Sigmoid colon (tissue), 6 donors: ENCODE measurements at regions not wholly inside any gene's neighbourhood (a gene's known extent, or its start where the extent isn't known, plus 50 kb on each side); places are given as distances from the start of the nearest gene placed in this dataset.

Experiments
- DNase-seq: peaks from one replicate; pipeline ENCODE4 v3.0.0-alpha.2; 2019
- H3K27ac ChIP-seq, 4 donors: fragments of 200-600 bp; sonication (generic); one replicate each; pipeline ENCODE4 v1.5.1; 2016 to 2019; ENCODE audit warnings: mild to moderate bottlenecking in 1 of 4
- H3K27me3 ChIP-seq, 3 donors: fragments of 200-600 bp; sonication (generic); one replicate each; pipeline ENCODE4 v1.5.1; 2019; ENCODE audit warnings: mild to moderate bottlenecking in 1 of 3
- H3K36me3 ChIP-seq, 4 donors: fragments of 200-600 bp; sonication (generic); one replicate each; pipeline ENCODE4 v1.5.1; 2016 to 2019
- H3K4me1 ChIP-seq, 4 donors: fragments of 200-600 bp; sonication (generic); one replicate each; pipeline ENCODE4 v1.5.1; 2017 to 2019
- H3K4me3 ChIP-seq, 4 donors: fragments of 200-600 bp; sonication (generic); one replicate each; pipeline ENCODE4 v1.5.1; 2017 to 2019; ENCODE audit warnings: mild to moderate bottlenecking in 2 of 4, moderate library complexity in 1 of 4
- H3K9me3 ChIP-seq, 4 donors: fragments of 200-600 bp in 3 of 4; sonication (generic) in 3 of 4; one replicate each; pipeline versions ENCODE4 v1.5.1 to v1.6.1; 2013 to 2019
- CTCF ChIP-seq, 4 experiments: fragments of 450-650 bp in 3 of 4; fragments of 200-600 bp in 1 of 4; IDR thresholded peaks; one replicate each; pipeline ENCODE4 v1.5.1; 2016 to 2019; ENCODE audit warnings: antibody characterized with exemption in 4 of 4, mild to moderate bottlenecking in 3 of 4, moderate library complexity in 2 of 4
- EP300 ChIP-seq, 4 donors: sonication (generic); formaldehyde crosslinking; IDR thresholded peaks; one replicate each; pipeline ENCODE4 v1.6.1; 2017; ENCODE audit warnings: antibody characterized with exemption in 4 of 4
- POLR2A ChIP-seq, 2 donors: fragments of 450-650 bp; IDR thresholded peaks; one replicate each; pipeline ENCODE4 v1.6.1; 2016; ENCODE audit warnings: antibody characterized with exemption in 2 of 2, mild to moderate bottlenecking in 2 of 2, moderate library complexity in 2 of 2
- POLR2AphosphoS5 ChIP-seq, 4 donors: sonication (generic); formaldehyde crosslinking; IDR thresholded peaks; one replicate each; pipeline ENCODE4 v1.6.1; 2017; ENCODE audit warnings: antibody characterized with exemption in 4 of 4
- WGBS, 2 donors: extraction: QIAGEN DNeasy Blood & Tissue Kit; methylation state at CpG; one replicate each; pipeline ENCODE4 v1.1.7; 2013; 5-methylcytosine and 5-hydroxymethylcytosine counted together
- intact Hi-C: fragments of 100-400 bp; cut with DNase I; formaldehyde crosslinking; loops from one replicate; pipeline ENCODE4 v1.15.1; 2023
- donor health status: healthy with polysubstance abuse.
- donor health status: healthy.

DNA sequence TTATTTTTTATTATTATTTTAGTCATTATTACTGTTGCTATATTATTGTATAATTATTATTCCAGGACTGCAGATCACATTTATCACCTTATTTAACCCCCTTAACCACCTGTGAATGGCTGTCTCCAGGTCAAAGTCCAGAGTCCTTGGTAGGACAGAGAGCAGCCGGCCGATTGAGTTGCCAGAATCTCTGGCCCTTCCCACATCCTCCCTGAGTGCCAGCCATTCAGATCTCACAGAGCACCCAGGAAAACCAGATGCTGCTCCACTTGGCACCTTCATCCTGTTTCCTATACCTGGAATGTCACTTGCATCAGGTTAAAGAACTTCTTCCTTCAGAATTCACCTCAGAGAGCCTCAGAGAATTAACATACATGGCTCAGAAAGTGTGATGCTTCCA, 101.1 kb downstream of the ELAPOR2 start:
- intact Hi-C loops = no loop called here
- WGBS, 2 donors = 36 to 68% methylated on average over 2 of the region's 2 CpGs

GRCh38 chr7:86956567-86956966, 102.9 kb downstream of the ELAPOR2 start:
- intact Hi-C loops = no loop called here

More for the DNA sequence above, 101.1 kb downstream of the ELAPOR2 start:
- Histone ChIP-seq H3K36me3 (no peaks in the 10 kb centered on the region), H3K27ac (no peak overlapping the region), H3K9me3 (no peaks in the 10 kb centered on the region), H3K27me3 (no peaks in the 10 kb centered on the region), H3K4me1 (no peaks in the 10 kb centered on the region), H3K4me3 (no peak overlapping the region)
- TF ChIP-seq EP300 (IDR thresholded peaks at IDR 0.05) (no peak), POLR2A (IDR thresholded peaks at IDR 0.05) (no peak), CTCF (IDR thresholded peaks at IDR 0.05) (no peak), POLR2AphosphoS5 (IDR thresholded peaks at IDR 0.05) (no peak)
- no peak for DNase-seq

DNA sequence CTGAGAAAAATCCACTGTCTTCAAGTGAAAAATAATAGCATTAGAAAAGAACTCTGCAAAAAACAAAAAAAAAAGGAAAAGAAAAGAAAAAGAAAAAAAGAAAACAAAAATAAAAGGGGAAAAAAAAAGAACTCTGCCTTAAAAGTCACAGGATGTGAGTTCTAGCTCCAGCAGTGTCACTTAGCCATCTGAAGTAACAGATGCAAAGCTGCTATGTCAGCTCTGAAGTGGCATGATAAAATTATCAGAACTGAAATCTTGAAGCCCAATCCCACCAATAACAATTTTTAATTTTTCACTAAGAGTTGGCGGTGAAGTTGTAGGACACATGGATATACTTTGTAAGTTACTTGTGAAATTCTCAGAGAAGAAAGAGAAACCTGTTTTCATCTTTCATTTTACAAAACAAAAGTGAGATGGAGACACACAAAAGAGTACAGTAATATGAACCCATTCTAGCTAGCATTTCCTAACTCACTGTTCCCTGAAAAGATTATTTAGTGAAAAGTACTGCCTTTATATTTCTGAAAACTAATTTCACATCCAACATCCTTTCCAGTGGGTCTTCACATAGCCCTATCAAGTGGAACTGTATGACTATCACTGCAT, 103.5 kb downstream of the ELAPOR2 start:
- no peaks in the 10 kb centered on the region for H3K4me1 ChIP-seq
- no peaks in the 10 kb centered on the region for H3K9me3 ChIP-seq
- TF ChIP-seq POLR2AphosphoS5 (IDR thresholded peaks at IDR 0.05) = no peak
- no peak for TF ChIP-seq POLR2A (IDR thresholded peaks at IDR 0.05)
- TF ChIP-seq CTCF (IDR thresholded peaks at IDR 0.05) = no peak
- no peaks in the 10 kb centered on the region for H3K27me3 ChIP-seq
- H3K27ac ChIP-seq = no peak overlapping the region
- H3K36me3 ChIP-seq = no peaks in the 10 kb centered on the region
- intact Hi-C loops = no loop called here
- 92 to 100% methylated on average over 1 of the region's 1 CpG for WGBS, 2 donors
- no peak for DNase-seq
- no peak overlapping the region for H3K4me3 ChIP-seq

More at GRCh38 chr7:86956567-86956966, 102.9 kb downstream of the ELAPOR2 start:
- H3K36me3 ChIP-seq = no peaks in the 10 kb centered on the region
- no peak overlapping the region for H3K27ac ChIP-seq
- DNase-seq = no peak
- 77 to 85% methylated on average over 4 of the region's 4 CpGs for WGBS, 2 donors
- H3K4me3 ChIP-seq = no peak overlapping the region
- no peaks in the 10 kb centered on the region for H3K27me3 ChIP-seq
- no peak for TF ChIP-seq POLR2A (IDR thresholded peaks at IDR 0.05)
- no peaks in the 10 kb centered on the region for H3K9me3 ChIP-seq
- H3K4me1 ChIP-seq = no peaks in the 10 kb centered on the region

DNA sequence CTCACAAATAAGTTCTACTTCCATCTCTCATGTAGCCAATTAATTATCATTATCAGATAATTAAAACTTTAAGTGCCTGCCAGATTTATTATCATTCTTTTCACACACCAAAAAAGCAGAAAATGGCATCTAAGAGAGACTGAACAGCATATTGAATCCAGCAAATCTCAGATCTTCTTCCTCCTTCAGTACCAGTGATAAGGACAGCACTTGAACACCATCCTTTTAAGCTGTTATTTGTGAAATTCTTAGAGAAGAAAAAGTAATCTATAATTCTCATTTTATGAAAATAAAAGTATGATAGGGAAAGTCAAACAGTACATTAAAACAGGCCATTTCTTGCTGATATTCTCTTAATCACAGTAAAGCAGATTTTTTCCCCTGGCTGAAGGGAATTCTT, 104.5 kb downstream of the ELAPOR2 start:
- Histone ChIP-seq H3K4me3 (no peak overlapping the region), H3K27ac (no peak overlapping the region), H3K36me3 (no peaks in the 10 kb centered on the region), H3K4me1 (no peaks in the 10 kb centered on the region), H3K27me3 (no peaks in the 10 kb centered on the region), H3K9me3 (no peaks in the 10 kb centered on the region)
- intact Hi-C loops = no loop called here
- TF ChIP-seq POLR2A (IDR thresholded peaks at IDR 0.05) = no peak
- TF ChIP-seq CTCF (IDR thresholded peaks at IDR 0.05) = no peak
- no peak for TF ChIP-seq EP300 (IDR thresholded peaks at IDR 0.05)
- TF ChIP-seq POLR2AphosphoS5 (IDR thresholded peaks at IDR 0.05) = no peak
- no peak for DNase-seq

DNA sequence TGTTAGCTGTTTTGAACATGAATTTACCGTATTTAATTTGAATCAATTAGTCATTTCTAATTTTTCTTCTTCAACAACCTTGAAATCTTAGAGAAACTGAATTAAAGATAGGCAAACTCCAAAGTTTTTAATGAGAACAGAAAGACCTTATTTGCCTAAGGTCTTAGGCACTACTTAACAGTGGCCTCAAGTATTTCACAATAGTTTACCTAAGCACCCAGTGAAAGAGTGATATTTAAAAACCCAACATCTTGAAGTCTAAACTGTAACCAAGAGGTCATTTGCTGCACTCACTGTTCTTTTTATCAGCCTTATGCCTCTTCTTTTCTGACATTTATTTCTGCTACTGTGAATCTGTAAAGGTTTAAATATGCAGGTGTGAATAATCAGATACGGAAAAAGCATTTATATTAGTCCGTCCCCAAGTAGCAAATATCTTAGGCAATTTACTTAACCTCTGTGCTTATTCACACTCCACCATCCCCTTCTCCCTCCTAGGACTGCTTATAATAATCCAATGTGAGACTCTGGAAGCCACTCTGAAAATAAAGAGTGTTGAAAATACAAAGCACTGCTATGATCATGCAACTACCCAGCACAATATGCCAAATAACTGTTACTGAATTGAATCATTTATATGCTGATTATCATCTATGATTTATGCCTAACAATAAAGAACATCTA, 105.7 kb downstream of the ELAPOR2 start:
- H3K9me3 ChIP-seq = no peaks in the 10 kb centered on the region
- WGBS, 2 donors = 72 to 92% methylated on average over 3 of the region's 3 CpGs
- no peaks in the 10 kb centered on the region for H3K36me3 ChIP-seq
- H3K4me1 ChIP-seq = no peaks in the 10 kb centered on the region
- intact Hi-C loops = no loop called here
- TF ChIP-seq POLR2AphosphoS5 (IDR thresholded peaks at IDR 0.05) (no peak), POLR2A (IDR thresholded peaks at IDR 0.05) (no peak), CTCF (IDR thresholded peaks at IDR 0.05) (no peak), EP300 (IDR thresholded peaks at IDR 0.05) (no peak)
- no peak for DNase-seq
- no peak overlapping the region for H3K4me3 ChIP-seq
- no peak overlapping the region for H3K27ac ChIP-seq
- H3K27me3 ChIP-seq = no peaks in the 10 kb centered on the region
